KOPT-K1 (cell line): ENCODE measurements at regions not wholly inside any gene's neighbourhood (a gene's known extent, or its start where the extent isn't known, plus 50 kb on each side); places are given as distances from the start of the nearest gene placed in this dataset.
"Not testable (repeated sequence)": the region's sequence is repeated elsewhere in the genome, so short reads cannot be mapped to it uniquely, and the experiment has no call there.

Experiments
- H3K27ac ChIP-seq: fragments of 200-600 bp; sonication (generic); 2 replicates; pipeline ENCODE4 v1.5.1; 2016; ENCODE audit warnings: antibody characterized with exemption, mild to moderate bottlenecking, low read depth, low read length; ENCODE audit not compliant: poor library complexity, severe bottlenecking
- H3K36me3 ChIP-seq: fragments of 200-600 bp; sonication (generic); 2 replicates; pipeline ENCODE4 v1.5.1; 2017; ENCODE audit warnings: antibody characterized with exemption, mild to moderate bottlenecking, low read length, moderate library complexity; ENCODE audit not compliant: insufficient read depth
- H3K9me3 ChIP-seq: fragments of 200-600 bp; sonication (generic); 2 replicates; pipeline ENCODE4 v1.5.1; 2017; ENCODE audit warnings: antibody characterized with exemption, low read length, mild to moderate bottlenecking; ENCODE audit not compliant: insufficient read depth, poor library complexity, severe bottlenecking

DNA sequence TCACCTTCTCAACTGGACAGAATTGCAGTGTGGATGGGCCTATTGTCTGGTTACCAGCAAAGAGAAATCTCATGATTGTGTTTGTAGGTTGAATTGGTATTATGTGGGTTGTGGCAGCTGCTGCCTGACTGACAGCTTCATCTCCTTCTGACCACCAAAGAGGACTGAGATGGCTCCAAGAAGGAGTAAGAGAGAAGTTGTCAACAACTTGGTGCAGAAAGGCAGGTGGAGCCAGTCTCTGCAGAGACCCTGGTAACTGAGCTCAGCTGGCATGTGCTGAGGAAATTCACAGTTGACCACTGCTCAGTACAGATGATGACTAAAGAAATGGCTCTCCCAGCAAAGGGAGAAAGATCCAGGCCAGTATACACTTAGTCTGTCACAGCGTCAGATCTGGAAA lies 240.0 kb upstream of the AMIGO2 start:
- no peaks in the 10 kb centered on the region for H3K9me3 ChIP-seq
- no peaks in the 10 kb centered on the region for H3K36me3 ChIP-seq
- no peak overlapping the region for H3K27ac ChIP-seq

GRCh38 chr12:47318963-47319362 lies 239.2 kb upstream of the AMIGO2 start:
- no peak overlapping the region for H3K27ac ChIP-seq
- H3K9me3 ChIP-seq: no peaks in the 10 kb centered on the region
- no peaks in the 10 kb centered on the region for H3K36me3 ChIP-seq

- no peaks in the 10 kb centered on the region for H3K36me3 ChIP-seq
- H3K27ac ChIP-seq: peak overlapping the region; percentile 15
- H3K9me3 ChIP-seq: no peaks in the 10 kb centered on the region
Observed at GRCh38 chr12:47317175-47317915, 237.6 kb upstream of the AMIGO2 start.

DNA sequence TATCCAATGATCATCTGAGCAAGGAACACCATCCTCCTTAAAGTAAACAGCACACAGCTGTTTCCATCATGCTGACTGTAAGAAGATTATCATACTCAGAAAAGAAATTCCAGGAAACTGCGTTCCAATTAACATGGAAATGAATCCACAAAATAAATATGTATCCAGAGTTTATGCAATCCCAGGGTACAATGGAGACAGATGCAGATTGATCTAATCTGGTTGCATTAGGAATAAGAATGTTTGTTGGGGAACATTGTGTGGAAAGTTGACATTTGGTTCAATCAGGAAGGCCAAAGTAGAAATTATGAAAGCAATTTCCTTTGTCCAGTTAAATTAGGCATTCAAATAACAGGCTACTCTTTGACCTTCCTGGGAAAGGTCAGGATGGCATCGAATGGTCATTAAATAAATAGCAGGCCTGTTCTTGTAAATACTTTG lies 236.9 kb upstream of the AMIGO2 start:
- Histone ChIP-seq H3K27ac (peak overlapping the region; percentile 15), H3K9me3 (no peaks in the 10 kb centered on the region), H3K36me3 (no peaks in the 10 kb centered on the region)

GRCh38 chr12:47314996-47315395 lies 235.2 kb upstream of the AMIGO2 start:
- Histone ChIP-seq H3K36me3 (no peaks in the 10 kb centered on the region), H3K27ac (no peak overlapping the region), H3K9me3 (no peaks in the 10 kb centered on the region)

GRCh38 chr12:47312808-47313426 lies 233.2 kb upstream of the AMIGO2 start:
- Histone ChIP-seq H3K27ac (no peak overlapping the region), H3K9me3 (no peaks in the 10 kb centered on the region), H3K36me3 (no peaks in the 10 kb centered on the region)

DNA sequence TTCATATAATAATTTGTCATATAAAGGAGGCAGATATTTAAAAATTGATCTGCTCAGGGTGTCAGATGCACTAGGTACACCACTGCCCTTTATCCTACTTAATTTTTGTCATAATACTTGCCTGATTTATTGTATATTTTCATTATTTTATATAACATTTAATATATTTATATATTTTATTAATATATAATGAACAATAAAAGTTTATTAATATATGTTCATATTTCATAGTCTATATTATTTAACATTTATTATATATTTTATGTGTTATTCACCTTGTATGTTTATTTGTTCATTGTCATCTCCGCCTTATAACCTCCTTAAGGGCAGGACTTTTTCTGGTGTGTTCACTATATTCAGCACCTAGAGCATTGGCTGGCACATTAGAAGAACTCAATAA lies 232.4 kb upstream of the AMIGO2 start:
- Histone ChIP-seq H3K27ac (no peak overlapping the region), H3K9me3 (no peaks in the 10 kb centered on the region), H3K36me3 (no peaks in the 10 kb centered on the region)

DNA sequence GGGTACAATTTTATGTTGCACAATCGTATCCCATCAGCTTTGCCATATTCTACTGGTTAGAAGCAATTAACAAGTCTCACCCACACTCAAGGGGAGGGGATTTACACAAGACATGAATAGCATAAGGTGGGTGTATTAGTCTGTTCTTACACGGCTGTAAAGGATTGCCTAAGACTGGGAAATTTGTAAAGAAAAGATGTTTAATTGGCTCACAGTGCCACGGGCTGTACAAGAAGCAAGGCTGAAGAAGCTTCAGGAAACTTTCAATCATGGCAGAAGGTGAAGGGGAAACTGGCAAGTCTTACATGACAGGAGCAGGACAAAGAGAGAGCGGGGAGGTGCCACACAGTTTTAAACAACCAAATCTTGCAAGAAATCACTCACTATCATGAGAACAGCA lies 231.8 kb upstream of the AMIGO2 start:
- Histone ChIP-seq H3K27ac (no peak overlapping the region), H3K9me3 (no peaks in the 10 kb centered on the region), H3K36me3 (no peaks in the 10 kb centered on the region)

- no peaks in the 10 kb centered on the region for H3K36me3 ChIP-seq
- no peak overlapping the region for H3K27ac ChIP-seq
- H3K9me3 ChIP-seq: no peaks in the 10 kb centered on the region
Observed at GRCh38 chr12:47311010-47311409, 231.3 kb upstream of the AMIGO2 start.

DNA sequence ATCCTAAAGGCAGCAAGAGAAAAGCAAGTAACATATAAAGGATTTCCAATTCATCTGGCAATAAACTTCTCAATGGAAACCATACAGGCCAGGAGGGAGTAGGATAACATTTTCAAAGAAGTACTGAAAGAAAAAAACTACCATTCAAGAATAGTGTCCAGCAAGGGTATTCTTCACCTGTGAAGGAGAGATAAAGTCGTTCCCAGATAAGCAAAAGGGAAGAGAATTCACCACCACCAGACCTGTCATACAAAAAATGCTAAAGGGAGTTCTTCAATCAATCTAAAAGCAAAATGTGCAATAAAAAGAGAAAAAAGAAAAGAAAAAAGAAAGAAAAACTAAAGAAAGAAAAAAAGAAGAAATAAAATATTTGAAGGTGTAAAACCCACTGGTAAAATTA lies 228.9 kb upstream of the AMIGO2 start:
- H3K36me3 ChIP-seq: no peaks in the 10 kb centered on the region
- H3K9me3 ChIP-seq: no peaks in the 10 kb centered on the region
- no peak overlapping the region for H3K27ac ChIP-seq

DNA sequence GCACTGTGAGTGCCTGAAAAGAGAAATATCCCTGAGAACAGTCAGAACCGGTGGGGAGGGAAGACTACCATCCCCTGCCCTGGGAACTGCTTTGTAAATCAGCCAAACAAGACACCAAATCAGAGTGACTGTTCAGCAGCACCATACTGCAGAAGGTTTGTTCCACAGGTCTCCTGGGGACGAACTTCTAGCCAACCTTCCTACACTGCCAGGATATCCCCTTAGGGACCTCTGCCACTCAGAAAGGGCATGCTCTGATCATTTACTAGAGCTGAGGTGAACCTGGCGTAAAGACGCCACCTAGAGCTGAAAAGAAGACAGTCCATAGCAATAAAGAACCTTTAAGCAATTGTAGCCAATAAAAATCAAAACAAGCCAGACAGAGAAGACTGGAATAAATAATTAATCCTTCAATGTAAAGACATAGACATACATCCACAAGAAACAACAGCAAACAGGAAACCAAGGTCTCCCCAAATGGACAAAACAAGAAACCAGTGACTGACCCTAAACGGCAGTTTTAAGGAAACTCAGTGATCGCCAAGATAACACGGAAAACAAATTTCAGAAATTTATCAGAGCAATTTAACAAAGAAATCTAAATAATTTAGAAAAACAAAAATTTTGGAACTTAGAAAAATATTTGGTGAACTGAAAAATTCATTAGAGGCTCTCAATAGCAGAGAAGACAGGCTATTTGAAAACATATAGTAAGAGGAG lies 228.1 kb upstream of the AMIGO2 start:
- H3K36me3 ChIP-seq: no peaks in the 10 kb centered on the region
- H3K27ac ChIP-seq: no peak overlapping the region
- H3K9me3 ChIP-seq: no peaks in the 10 kb centered on the region

- H3K36me3 ChIP-seq, H3K27ac ChIP-seq, H3K9me3 ChIP-seq: not testable (repeated sequence)
Observed at GRCh38 chr12:47306773-47307679, 227.3 kb upstream of the AMIGO2 start.

DNA sequence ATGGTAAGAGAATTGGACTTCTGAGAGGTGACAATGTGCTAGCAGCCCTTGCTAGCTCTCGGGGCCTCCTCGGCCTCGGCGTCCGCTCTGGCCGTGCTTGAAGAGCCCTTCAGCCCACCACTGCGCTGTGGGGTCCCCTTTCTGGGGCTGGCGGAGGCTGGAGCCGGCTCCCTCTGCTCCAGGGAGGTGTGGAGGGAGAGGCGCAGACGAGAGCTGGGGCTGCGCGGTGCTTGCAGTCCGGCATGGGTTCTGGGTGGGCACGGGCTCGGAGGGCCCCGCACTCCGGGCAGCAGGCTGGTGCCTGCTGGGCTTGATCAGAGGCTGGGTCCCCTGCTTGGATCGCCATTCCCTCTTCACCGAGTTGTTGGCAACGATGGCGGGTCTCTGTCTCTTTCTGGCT lies 226.4 kb upstream of the AMIGO2 start:
- no peaks in the 10 kb centered on the region for H3K9me3 ChIP-seq
- no peak overlapping the region for H3K27ac ChIP-seq
- no peaks in the 10 kb centered on the region for H3K36me3 ChIP-seq

- no peaks in the 10 kb centered on the region for H3K36me3 ChIP-seq
- no peak overlapping the region for H3K27ac ChIP-seq
- no peaks in the 10 kb centered on the region for H3K9me3 ChIP-seq
Observed at GRCh38 chr12:47305464-47305863, 225.7 kb upstream of the AMIGO2 start.
